ENCODE measurements at regions not wholly inside any gene's neighbourhood (a gene's known extent, or its start where the extent isn't known, plus 50 kb on each side); places are given as distances from the start of the nearest gene placed in this dataset.

DNA sequence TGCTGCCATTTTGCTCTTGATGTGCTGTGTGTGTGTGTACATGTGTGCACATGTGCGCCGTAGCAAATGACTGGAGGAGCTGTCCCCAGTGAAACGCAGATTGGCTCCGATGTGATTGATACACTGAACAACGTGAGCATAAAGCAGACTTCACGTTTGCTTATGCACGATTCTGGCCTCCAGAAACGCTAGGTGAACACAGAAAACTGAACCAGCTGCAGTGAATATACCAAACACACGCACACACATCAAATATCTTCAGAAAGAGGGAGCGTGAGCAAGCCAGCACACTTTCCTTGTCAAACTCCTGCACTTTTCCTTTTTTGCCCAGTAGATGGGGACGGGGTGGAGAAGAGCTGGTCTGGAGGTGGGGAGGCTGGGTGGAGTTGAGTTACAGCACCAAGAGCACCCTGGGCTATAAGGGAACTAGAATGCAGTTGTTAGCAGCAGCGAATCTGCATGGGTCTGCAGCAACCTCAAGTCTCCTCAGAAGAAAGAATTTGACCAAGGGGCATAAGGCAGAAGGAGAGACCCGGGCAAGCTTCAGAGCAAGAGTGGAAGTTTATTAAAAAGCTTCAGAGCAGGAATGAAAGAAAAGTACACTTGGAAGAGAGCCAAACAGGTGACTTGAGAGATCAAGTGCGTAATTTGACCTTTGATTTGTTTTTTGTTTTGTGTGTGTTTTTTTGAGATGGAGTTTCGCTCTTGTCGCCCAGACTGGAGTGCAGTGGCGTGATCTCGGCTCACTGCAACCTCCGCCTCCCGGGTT, 77.8 kb upstream of the CADM1 start:
- H3K4me3 ChIP-seq (ENCODE audit: low read depth, low read length), result no peak overlapping the region
- TF ChIP-seq, protein P1, sequence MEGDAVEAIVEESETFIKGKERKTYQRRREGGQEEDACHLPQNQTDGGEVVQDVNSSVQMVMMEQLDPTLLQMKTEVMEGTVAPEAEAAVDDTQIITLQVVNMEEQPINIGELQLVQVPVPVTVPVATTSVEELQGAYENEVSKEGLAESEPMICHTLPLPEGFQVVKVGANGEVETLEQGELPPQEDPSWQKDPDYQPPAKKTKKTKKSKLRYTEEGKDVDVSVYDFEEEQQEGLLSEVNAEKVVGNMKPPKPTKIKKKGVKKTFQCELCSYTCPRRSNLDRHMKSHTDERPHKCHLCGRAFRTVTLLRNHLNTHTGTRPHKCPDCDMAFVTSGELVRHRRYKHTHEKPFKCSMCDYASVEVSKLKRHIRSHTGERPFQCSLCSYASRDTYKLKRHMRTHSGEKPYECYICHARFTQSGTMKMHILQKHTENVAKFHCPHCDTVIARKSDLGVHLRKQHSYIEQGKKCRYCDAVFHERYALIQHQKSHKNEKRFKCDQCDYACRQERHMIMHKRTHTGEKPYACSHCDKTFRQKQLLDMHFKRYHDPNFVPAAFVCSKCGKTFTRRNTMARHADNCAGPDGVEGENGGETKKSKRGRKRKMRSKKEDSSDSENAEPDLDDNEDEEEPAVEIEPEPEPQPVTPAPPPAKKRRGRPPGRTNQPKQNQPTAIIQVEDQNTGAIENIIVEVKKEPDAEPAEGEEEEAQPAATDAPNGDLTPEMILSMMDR (IDR thresholded peaks at IDR 0.05; ENCODE audit: low read depth, low read length), result no peak

DNA sequence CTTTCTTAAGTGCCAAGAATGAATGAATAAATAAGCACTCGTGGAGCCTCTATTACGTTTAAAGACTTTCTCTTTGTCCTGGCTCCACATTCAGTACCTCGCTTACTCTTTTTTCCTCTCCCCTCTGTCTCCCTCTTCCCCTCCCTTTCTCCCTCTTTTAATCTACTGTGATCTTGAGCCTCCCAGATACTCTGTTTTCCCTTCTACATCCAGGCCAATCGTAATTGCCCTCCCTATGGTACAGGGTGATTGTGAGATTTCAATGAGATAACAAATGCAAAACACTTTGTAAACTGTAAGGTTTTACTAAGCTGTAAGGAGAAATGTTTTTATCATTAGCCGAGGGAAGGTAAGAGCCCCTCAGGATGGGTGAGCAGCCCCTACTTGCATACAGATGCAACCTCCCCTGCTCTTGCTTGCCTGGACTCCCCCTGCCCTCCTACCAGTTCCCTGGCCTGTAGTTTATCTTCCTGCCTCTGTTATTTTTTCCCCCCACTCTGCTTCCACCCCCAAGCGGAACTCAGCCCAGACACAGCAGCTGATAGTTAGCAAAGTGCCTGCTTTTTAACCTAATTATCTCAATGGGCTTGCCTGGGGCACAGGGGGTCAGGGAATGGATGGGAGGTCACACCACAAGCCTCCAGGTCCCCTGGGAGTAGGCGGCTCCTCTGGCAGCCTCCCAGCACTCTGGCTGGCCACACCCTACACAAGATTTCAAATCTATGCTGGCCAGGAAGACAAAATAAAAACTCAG, 76.9 kb upstream of the CADM1 start:
- TF ChIP-seq, protein P1 (IDR thresholded peaks at IDR 0.05; ENCODE audit: low read depth, low read length), result no peak
- no peak overlapping the region for H3K4me3 ChIP-seq (ENCODE audit: low read depth, low read length)

DNA sequence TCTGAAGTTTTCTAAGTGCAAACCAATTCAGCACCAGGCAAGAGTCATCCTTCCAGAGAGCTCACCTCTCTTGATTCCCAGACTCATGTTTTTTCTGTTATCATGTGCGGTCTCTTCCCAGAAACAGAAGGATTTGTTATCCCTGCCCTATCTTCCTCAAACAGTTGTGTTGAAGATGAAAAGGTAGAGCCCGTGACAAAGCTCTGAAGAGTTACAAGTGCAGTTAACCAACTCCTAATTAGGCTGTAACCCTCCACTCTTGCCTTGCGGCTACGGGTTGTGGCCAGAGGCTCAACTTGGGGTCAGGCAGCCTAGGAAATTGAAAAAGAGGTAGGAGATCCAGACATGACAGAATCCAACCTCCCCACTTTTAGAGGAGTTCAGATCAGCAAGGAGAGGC, 76.2 kb upstream of the CADM1 start:
- TF ChIP-seq, protein P1 (IDR thresholded peaks at IDR 0.05; ENCODE audit: low read depth, low read length), result no peak
- H3K4me3 ChIP-seq (ENCODE audit: low read depth, low read length), result no peak overlapping the region

DNA sequence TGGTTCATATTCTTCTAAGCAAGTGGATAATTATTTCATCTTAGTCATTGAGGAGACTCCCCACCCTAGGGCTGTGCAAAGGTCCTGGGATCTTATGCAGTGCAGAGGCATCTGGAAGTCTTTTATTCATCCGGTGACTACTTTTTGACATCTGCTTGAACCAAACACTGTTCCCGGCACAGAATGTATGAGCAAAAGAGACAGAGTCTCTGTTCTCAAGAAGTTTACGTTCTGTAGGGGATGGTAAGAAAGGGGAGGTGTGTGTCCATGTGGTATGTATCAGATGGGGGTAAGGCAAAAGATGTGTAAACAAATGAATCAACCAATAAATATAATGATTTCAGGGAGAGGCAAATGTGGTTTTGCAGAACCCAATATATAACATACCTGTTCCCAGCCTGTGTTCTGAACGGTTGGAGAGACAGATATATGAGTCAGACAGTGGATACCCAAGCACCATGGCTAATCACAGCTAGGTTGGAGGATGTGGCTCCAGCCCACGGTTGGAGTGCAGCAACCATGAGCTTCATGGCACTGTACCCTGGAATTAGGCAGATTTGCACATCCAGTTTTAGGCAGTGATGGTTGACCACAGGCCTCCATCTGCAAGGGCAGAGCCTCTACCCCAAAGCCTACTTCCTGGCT, 75.1 kb upstream of the CADM1 start:
- TF ChIP-seq, protein P1 (IDR thresholded peaks at IDR 0.05; ENCODE audit: low read depth, low read length), result no peak
- no peak overlapping the region for H3K4me3 ChIP-seq (ENCODE audit: low read depth, low read length)

DNA sequence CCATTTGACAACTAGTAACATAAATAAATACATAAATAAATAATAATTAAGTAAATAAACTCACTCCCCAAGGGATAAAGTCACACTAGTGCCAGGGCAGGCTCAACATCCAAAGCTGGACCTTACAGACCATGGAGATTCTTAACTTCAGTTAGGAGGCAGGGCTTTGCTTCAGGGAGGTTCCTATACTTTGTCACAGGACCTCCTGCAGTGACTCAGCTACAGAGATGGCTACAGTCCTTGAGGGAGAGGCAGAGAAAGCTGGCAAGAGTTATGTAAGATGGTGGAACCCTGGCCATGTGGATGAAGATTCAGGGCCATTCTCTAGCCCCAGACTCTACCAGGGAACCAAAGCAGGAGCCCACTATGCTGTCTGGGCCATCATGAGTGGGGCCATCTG, 74.1 kb upstream of the CADM1 start:
- TF ChIP-seq, protein P1 (IDR thresholded peaks at IDR 0.05; ENCODE audit: low read depth, low read length), result no peak
- no peak overlapping the region for H3K4me3 ChIP-seq (ENCODE audit: low read depth, low read length)

DNA sequence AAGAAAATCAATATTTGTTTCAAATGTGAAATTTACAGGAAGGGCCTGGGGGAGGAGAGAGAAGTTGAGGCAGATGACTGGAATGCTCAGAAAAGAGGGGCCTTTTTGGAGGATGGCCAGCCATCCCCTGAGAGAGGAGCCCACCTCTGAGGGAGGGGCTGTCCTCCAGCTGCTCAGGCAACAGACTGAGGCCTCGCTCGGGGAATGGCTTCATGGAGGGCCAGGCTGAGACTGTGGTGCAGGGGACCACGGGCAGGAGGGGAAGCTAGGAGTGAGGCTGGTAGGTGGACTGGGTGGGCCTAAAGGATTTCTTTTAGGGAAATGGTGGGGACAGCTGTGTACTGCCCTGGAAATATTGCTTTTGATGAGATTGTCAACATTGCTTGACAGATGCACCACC, 73.5 kb upstream of the CADM1 start:
- TF ChIP-seq, protein P1 (IDR thresholded peaks at IDR 0.05; ENCODE audit: low read depth, low read length), result no peak
- no peak overlapping the region for H3K4me3 ChIP-seq (ENCODE audit: low read depth, low read length)
